ENCODE measurements at regions not wholly inside any gene's neighbourhood (a gene's known extent, or its start where the extent isn't known, plus 50 kb on each side); places are given as distances from the start of the nearest gene placed in this dataset.

GRCh38 chr16:60703096-60703495 is 1333.1 kb downstream of the CDH8 start:
- no peaks in the 10 kb centered on the region for H3K9me3 ChIP-seq (ENCODE audit: control insufficient read depth, insufficient read depth, low read depth, low read length)
- in situ Hi-C loops (cut with HindIII; ENCODE audit: low pct_unique_long_range_greater_than_20kb, low sequenced_read_pairs) = no loop called here
- TF ChIP-seq TCF7L2 (IDR thresholded peaks at IDR 0.05; ENCODE audit: low read depth, low read length) (no peak), POLR2AphosphoS5 (IDR thresholded peaks at IDR 0.05; ENCODE audit: low read depth, low read length) (no peak), REST (IDR thresholded peaks at IDR 0.05; ENCODE audit: insufficient read depth in 1 of 2, low read depth in 2 of 2, low read length in 1 of 2) (no peak), SIN3A (IDR thresholded peaks at IDR 0.05; ENCODE audit: borderline replicate concordance, insufficient read depth, low read depth, low read length) (no peak), CTCF (IDR thresholded peaks at IDR 0.05) (no peak)

GRCh38 chr16:60686824-60687223 is 1349.4 kb downstream of the CDH8 start:
- Histone ChIP-seq H3K4me1 (ENCODE audit: control insufficient read depth, insufficient read depth, low read length) (no peaks in the 10 kb centered on the region), H3K36me3 (ENCODE audit: control insufficient read depth, insufficient read depth, low read length) (no peaks in the 10 kb centered on the region), H3K27ac (ENCODE audit: low read length) (no peak overlapping the region), H3K9me3 (ENCODE audit: control insufficient read depth, insufficient read depth, low read depth, low read length) (no peaks in the 10 kb centered on the region), H3K27me3 (ENCODE audit: control insufficient read depth, insufficient read depth, low read length) (no peaks in the 10 kb centered on the region), H3K4me3 (ENCODE audit: low read depth in 2 of 2, low read length in 2 of 2) (no peak overlapping the region)
- POLR2A ChIA-PET = no interaction called here
- no peak for DNase-seq (ENCODE audit: low read depth, low spot score)
- intact Hi-C loops (cut with micrococcal nuclease; ENCODE audit: unreplicated experiment) = no loop called here
- in situ Hi-C loops (cut with HindIII; ENCODE audit: low pct_unique_long_range_greater_than_20kb, low sequenced_read_pairs) = no loop called here
- no peak for TF ChIP-seq SIN3A (IDR thresholded peaks at IDR 0.05; ENCODE audit: borderline replicate concordance, insufficient read depth, low read depth, low read length)
- no peak for TF ChIP-seq TCF7L2 (IDR thresholded peaks at IDR 0.05; ENCODE audit: low read depth, low read length)
- no peak for TF ChIP-seq CTCF (IDR thresholded peaks at IDR 0.05)
- TF ChIP-seq POLR2AphosphoS5 (IDR thresholded peaks at IDR 0.05; ENCODE audit: low read depth, low read length) = no peak
- TF ChIP-seq REST (IDR thresholded peaks at IDR 0.05; ENCODE audit: insufficient read depth in 1 of 2, low read depth in 2 of 2, low read length in 1 of 2) = no peak
- ATAC-seq = no peak
- BruUV-seq (replicated peaks) = no TSS peak
- CTCF ChIA-PET = no interaction called here

More at GRCh38 chr16:60703096-60703495, 1333.1 kb downstream of the CDH8 start:
- CTCF ChIA-PET = no interaction called here
- no TSS peak for BruUV-seq (replicated peaks)
- Histone ChIP-seq H3K4me3 (ENCODE audit: low read depth in 2 of 2, low read length in 2 of 2) (no peak overlapping the region), H3K27me3 (ENCODE audit: control insufficient read depth, insufficient read depth, low read length) (no peaks in the 10 kb centered on the region), H3K36me3 (ENCODE audit: control insufficient read depth, insufficient read depth, low read length) (no peaks in the 10 kb centered on the region), H3K4me1 (ENCODE audit: control insufficient read depth, insufficient read depth, low read length) (no peaks in the 10 kb centered on the region), H3K27ac (ENCODE audit: low read length) (no peak overlapping the region)
- ATAC-seq (no peak), DNase-seq (ENCODE audit: low read depth, low spot score) (no peak)
- intact Hi-C loops (cut with micrococcal nuclease; ENCODE audit: unreplicated experiment) = no loop called here
- POLR2A ChIA-PET = no interaction called here

All from Panc1 (cell line).